Hematopoietic multipotent progenitor cell (in vitro differentiated cells): ENCODE measurements at regions not wholly inside any gene's neighbourhood (a gene's known extent, or its start where the extent isn't known, plus 50 kb on each side); places are given as distances from the start of the nearest gene placed in this dataset.

Source experiments
- DNase-seq, 3 donors: peaks; one replicate each; pipeline ENCODE4 v3.0.0-alpha.2; 2011 to 2015; ENCODE audit warnings: low read depth in 2 of 3, low spot score in 2 of 3

- no peak for DNase-seq
Observed at GRCh38 chr9:79221084-79221483, 350.7 kb upstream of the TLE4 start.

- no peak for DNase-seq
Observed at GRCh38 chr9:79222483-79222882, 349.3 kb upstream of the TLE4 start.

- no peak for DNase-seq
Observed at GRCh38 chr9:79224672-79225433, 346.9 kb upstream of the TLE4 start.

GRCh38 chr9:79233542-79233941 is 338.2 kb upstream of the TLE4 start:
- no peak for DNase-seq

- no peak for DNase-seq
Observed at GRCh38 chr9:79236466-79236865, 335.3 kb upstream of the TLE4 start.

- DNase-seq = no peak
Observed at GRCh38 chr9:79237861-79238260, 333.9 kb upstream of the TLE4 start.

- no peak for DNase-seq
Observed at GRCh38 chr9:79240774-79241173, 331.0 kb upstream of the TLE4 start.

- DNase-seq = no peak
Observed at GRCh38 chr9:79242489-79242888, 329.3 kb upstream of the TLE4 start.

GRCh38 chr9:79246170-79246569 is 325.6 kb upstream of the TLE4 start:
- DNase-seq = no peak

- no peak for DNase-seq
Observed at GRCh38 chr9:79247021-79247420, 324.7 kb upstream of the TLE4 start.

GRCh38 chr9:79250806-79251205 is 321.0 kb upstream of the TLE4 start:
- no peak for DNase-seq

- DNase-seq = peak in 1 of 3 donors; percentile 34
Observed at GRCh38 chr9:79254900-79255650, 316.7 kb upstream of the TLE4 start.

GRCh38 chr9:79255651-79256260 is 316.0 kb upstream of the TLE4 start:
- no peak for DNase-seq

- DNase-seq = peak in 1 of 3 donors; percentile 43
Observed at GRCh38 chr9:79256691-79257213, 315.0 kb upstream of the TLE4 start.

- peak in 1 of 3 donors; percentile 1 for DNase-seq
Observed at GRCh38 chr9:79257228-79257781, 314.5 kb upstream of the TLE4 start.

- peak in 1 of 3 donors; percentile 13 for DNase-seq
Observed at GRCh38 chr9:79257790-79258351, 313.9 kb upstream of the TLE4 start.

GRCh38 chr9:79259858-79260257 is 311.9 kb upstream of the TLE4 start:
- peak in 1 of 3 donors; percentile 60 for DNase-seq

- no peak for DNase-seq
Observed at GRCh38 chr9:79263628-79264027, 308.1 kb upstream of the TLE4 start.

- DNase-seq = peak in 1 of 3 donors; percentile 31
Observed at GRCh38 chr9:79264041-79264440, 307.7 kb upstream of the TLE4 start.

GRCh38 chr9:79264511-79265355 is 307.0 kb upstream of the TLE4 start:
- DNase-seq = peak in 2 of 3 donors; percentile 46 to 87
